IMR-90 (cell line): ENCODE measurements at regions not wholly inside any gene's neighbourhood (a gene's known extent, or its start where the extent isn't known, plus 50 kb on each side); places are given as distances from the start of the nearest gene placed in this dataset.
"Not testable (repeated sequence)": the region's sequence is repeated elsewhere in the genome, so short reads cannot be mapped to it uniquely, and the experiment has no call there.

Experiments used
- CHD1 ChIP-seq: IDR thresholded peaks from 2 replicates; pipeline ENCODE4 v1.6.1; 2012; ENCODE audit warnings: low read depth, low read length, improper control_type of control experiment
- MXI1 ChIP-seq: IDR thresholded peaks from 2 replicates; pipeline ENCODE4 v1.6.1; 2012; ENCODE audit warnings: low read depth, mild to moderate bottlenecking, low read length, moderate library complexity, borderline replicate concordance
- POLR2A ChIP-seq: IDR thresholded peaks from 2 replicates; pipeline ENCODE4 v1.6.1; 2012; ENCODE audit warnings: mild to moderate bottlenecking, low read depth, low read length
- RFX5 ChIP-seq: IDR thresholded peaks from 2 replicates; pipeline ENCODE4 v1.8.0; 2012; ENCODE audit warnings: low read depth, mild to moderate bottlenecking, low read length, moderate library complexity
- TF ChIP-seq, protein P1 (sequence below): conservative IDR thresholded peaks from 2 replicates; pipeline ENCODE4 v1.5.1; 2012; ENCODE audit warnings: mild to moderate bottlenecking, low read depth, low read length, improper control_type of control experiment

DNA sequence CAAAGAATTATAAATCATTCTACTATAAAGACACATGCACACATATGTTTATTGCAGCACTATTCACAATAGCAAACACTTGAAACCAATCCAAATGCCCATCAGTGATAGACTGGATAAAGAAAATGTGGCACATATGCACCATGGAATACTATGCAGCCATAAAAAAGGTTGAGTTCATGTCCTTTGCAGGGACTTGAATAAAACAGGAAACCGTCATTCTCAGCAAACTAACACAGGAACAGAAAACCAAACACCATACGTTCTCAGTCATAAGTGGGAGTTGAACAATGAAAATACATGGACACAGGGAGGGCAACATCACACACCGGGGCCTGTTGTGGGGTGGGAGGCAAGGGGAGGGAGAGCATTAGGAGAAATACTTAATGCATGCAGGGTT is 538.9 kb downstream of the FRK start:
- TF ChIP-seq, protein P1, sequence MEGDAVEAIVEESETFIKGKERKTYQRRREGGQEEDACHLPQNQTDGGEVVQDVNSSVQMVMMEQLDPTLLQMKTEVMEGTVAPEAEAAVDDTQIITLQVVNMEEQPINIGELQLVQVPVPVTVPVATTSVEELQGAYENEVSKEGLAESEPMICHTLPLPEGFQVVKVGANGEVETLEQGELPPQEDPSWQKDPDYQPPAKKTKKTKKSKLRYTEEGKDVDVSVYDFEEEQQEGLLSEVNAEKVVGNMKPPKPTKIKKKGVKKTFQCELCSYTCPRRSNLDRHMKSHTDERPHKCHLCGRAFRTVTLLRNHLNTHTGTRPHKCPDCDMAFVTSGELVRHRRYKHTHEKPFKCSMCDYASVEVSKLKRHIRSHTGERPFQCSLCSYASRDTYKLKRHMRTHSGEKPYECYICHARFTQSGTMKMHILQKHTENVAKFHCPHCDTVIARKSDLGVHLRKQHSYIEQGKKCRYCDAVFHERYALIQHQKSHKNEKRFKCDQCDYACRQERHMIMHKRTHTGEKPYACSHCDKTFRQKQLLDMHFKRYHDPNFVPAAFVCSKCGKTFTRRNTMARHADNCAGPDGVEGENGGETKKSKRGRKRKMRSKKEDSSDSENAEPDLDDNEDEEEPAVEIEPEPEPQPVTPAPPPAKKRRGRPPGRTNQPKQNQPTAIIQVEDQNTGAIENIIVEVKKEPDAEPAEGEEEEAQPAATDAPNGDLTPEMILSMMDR, result not testable (repeated sequence)
- TF ChIP-seq RFX5, CHD1, MXI1, POLR2A: not testable (repeated sequence)
